T-helper 2 cell treated with Interferon-gamma antibody and Interleukin-4, amounts not matched to agents 5 μg/mL and 100 μg/mL, for 36 hours (primary cell): ENCODE measurements at regions not wholly inside any gene's neighbourhood (a gene's known extent, or its start where the extent isn't known, plus 50 kb on each side); places are given as distances from the start of the nearest gene placed in this dataset.

Experiments used
- DNase-seq: peaks from one replicate; pipeline ENCODE4 v3.0.0; 2021; ENCODE audit warnings: low spot score
- H3K27ac Mint-ChIP-seq: one replicate; pipeline ENCODE4 v1.8.0; 2021; ENCODE audit warnings: mild to moderate bottlenecking, mixed read lengths
- H3K27me3 Mint-ChIP-seq: one replicate; pipeline ENCODE4 v1.8.0; 2021; ENCODE audit warnings: low read depth, mixed read lengths
- H3K36me3 Mint-ChIP-seq: one replicate; pipeline ENCODE4 v1.8.0; 2021; ENCODE audit warnings: low read depth, mixed read lengths
- H3K4me1 Mint-ChIP-seq: one replicate; pipeline ENCODE4 v1.8.0; 2021; ENCODE audit warnings: low read depth, mixed read lengths
- H3K4me3 Mint-ChIP-seq: one replicate; pipeline ENCODE4 v1.8.0; 2022; ENCODE audit warnings: mild to moderate bottlenecking, moderate library complexity, mixed read lengths
- H3K9me3 Mint-ChIP-seq: one replicate; pipeline ENCODE4 v1.8.0; 2021; ENCODE audit warnings: mixed read lengths

DNA sequence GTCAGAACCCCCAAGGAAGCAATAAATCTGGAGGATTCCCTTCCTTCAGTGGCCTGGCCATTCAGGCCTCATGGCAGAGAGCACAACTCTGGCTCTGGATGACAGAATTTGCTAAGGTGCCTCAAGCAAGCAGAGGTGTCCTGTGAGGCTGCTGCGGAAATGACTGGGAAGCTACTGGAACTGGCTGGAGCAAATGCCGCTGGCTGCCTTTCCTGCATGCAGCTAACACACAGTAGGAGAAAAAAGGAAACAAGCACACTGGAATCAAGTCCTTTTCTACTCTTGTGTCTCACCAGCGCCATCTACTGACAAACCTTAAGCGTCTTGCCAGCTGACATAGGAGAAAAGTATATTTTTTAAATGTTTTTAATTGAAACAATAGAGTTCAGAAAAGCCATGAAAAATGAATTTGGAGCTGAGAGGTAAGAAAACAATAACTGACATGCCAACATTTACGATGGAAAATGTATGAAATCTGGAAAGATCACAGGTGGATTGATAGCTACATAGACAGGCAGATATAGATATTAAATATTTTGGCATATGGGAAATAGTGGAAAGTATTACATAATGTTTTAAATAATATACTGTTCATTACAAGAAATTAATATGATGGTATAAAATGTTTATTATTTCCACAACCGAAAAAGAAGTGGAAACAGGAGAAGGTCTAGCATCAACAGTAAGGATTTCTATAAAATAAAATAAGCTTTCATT is 951.6 kb downstream of the ANKRD7 start:
- no peak overlapping the region for H3K27ac Mint-ChIP-seq
- H3K36me3 Mint-ChIP-seq = no peaks in the 10 kb centered on the region
- DNase-seq = no peak
- no peaks in the 10 kb centered on the region for H3K9me3 Mint-ChIP-seq
- no peaks in the 10 kb centered on the region for H3K27me3 Mint-ChIP-seq
- no peak overlapping the region for H3K4me3 Mint-ChIP-seq
- no peaks in the 10 kb centered on the region for H3K4me1 Mint-ChIP-seq

DNA sequence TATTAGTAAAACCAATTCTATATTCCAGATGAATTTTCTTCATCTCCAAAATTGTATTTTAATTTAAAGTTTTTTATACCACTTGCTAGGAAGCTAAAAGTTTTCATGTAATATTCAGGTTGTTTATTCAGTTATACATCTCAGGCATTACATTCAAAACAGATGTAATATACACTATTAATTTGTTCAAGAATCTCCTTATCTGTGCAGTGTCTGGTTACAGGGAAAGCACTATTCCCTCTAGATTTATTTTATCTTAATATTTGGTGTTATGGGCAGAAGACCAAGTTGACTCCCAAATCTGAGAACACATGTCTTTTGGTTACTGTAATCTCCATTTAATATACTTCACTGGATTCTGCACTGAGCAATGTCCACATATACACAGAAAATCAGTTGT is 953.4 kb downstream of the ANKRD7 start:
- no peaks in the 10 kb centered on the region for H3K36me3 Mint-ChIP-seq
- H3K9me3 Mint-ChIP-seq = no peaks in the 10 kb centered on the region
- no peak overlapping the region for H3K4me3 Mint-ChIP-seq
- DNase-seq = no peak
- H3K27me3 Mint-ChIP-seq = no peaks in the 10 kb centered on the region
- H3K4me1 Mint-ChIP-seq = no peaks in the 10 kb centered on the region
- no peak overlapping the region for H3K27ac Mint-ChIP-seq

DNA sequence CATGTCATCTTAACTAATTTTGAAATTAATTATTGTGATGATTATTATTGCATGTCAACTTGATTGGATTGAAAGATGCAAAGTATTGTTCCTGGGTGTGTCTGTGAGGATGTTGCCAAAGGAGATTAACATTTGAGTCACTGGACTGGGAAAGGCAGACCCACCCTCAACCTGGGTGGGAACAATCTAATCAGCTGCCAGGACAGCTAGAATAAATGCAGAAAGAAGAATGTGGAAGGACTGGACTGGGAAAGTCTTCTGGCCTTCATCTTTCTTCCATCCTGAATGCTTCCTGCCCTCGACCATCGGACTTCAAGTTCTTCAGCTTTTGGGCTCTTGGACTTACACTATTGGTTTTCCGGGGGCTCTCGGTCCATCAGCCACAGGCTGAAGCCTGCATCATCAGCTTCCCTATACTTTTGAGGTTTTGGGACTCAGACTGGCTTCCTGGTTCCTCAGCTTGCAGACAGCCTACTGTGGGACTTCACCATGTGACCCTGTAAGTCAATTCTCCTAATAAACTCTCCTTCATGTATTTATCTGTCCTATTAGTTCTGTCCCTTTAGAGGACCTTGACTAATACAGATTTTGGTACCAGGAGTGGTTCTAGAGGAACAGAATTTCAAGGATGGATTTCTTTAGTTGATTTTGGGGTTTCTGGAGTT is 959.8 kb downstream of the ANKRD7 start:
- no peaks in the 10 kb centered on the region for H3K4me1 Mint-ChIP-seq
- no peaks in the 10 kb centered on the region for H3K36me3 Mint-ChIP-seq
- no peaks in the 10 kb centered on the region for H3K9me3 Mint-ChIP-seq
- no peak for DNase-seq
- H3K4me3 Mint-ChIP-seq = no peak overlapping the region
- H3K27ac Mint-ChIP-seq = no peak overlapping the region
- no peaks in the 10 kb centered on the region for H3K27me3 Mint-ChIP-seq

DNA sequence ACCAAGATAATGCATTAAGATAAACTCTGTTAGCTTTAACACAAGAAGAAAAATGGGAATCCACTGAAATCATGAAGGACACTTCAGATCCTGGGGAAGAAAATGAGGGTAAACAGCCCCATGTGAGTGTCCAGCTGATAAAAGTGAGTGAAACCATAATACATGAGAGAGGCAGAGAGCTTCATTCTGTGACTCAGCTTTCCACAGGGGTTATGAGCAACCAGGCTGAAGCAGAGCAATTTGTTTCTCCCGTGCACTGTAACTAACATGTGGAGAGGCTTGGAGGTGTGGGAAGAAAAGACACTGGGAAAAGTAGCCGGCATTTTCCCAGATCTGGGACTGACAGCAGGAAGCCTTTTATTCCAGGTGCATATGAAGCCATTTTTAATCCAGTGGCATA is 971.7 kb downstream of the ANKRD7 start:
- Mint-ChIP-seq H3K4me3 (no peak overlapping the region), H3K4me1 (no peaks in the 10 kb centered on the region), H3K36me3 (no peaks in the 10 kb centered on the region), H3K9me3 (no peaks in the 10 kb centered on the region), H3K27me3 (no peaks in the 10 kb centered on the region), H3K27ac (no peak overlapping the region)
- DNase-seq = no peak

DNA sequence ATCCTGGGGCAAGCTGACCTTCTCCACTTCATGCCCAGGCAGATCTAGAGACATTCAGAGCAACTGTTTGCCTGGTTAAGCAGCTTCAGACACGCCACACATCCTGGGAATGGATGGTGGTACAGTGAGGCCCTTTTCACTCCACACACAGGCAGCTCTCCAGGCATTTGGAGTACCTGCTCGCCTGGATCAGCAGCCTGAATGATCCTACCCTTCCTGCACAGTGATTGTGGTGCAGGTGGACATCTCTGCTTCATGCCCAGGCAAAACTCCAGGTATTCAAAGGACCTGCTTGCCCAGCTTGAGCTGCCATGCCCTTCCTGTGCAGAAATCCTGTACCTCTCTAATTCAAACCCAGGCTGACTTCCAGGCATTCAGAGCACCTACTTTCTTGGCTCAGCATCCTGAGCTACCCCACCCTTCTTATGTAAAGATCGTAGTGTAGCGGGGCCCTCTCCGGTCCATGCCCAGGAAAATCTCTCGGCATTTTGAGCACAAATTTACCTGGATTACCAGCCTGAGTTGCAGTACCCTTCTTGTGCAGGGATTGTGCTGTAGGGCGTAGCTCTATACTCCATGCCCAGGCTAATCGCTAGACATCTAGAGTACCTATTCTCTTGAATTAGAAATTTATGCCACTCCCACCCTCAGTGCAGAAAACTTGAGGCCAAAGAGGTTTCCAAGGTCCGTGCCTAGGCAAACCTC is 972.8 kb downstream of the ANKRD7 start:
- H3K4me1 Mint-ChIP-seq = no peaks in the 10 kb centered on the region
- H3K27ac Mint-ChIP-seq = no peak overlapping the region
- no peaks in the 10 kb centered on the region for H3K9me3 Mint-ChIP-seq
- no peak for DNase-seq
- H3K4me3 Mint-ChIP-seq = no peak overlapping the region
- no peaks in the 10 kb centered on the region for H3K36me3 Mint-ChIP-seq
- no peaks in the 10 kb centered on the region for H3K27me3 Mint-ChIP-seq

DNA sequence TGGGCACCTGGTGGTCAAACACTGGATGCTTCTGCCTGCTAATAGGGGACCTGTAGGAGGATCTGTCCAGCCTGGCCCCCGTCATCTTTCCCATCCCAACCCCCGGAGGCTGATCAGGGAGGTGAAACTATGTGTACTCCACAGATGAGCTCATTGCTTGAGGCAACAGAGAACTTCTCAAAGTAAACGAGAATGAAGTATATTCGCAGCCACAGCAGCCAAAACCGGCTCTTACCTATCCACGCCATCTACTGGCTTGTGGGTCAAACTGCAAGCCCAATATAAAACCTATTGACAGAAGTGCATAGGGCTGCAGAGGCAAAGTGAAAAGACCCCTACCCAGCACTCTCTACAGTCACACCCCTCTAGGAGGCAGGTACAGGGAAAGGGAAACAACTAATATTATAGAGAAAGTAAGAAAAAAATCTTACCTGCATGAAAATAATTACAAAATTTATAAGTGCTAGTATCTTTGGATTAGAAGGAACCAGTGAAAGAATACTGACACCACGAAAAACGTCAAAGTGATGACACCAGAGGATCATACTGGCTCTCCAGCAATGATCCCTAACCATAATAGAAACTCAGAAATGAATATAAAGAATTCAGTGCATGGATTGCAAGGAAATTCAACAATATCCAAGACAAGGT is 973.5 kb downstream of the ANKRD7 start:
- Mint-ChIP-seq H3K9me3 (no peaks in the 10 kb centered on the region), H3K36me3 (no peaks in the 10 kb centered on the region), H3K4me3 (no peak overlapping the region), H3K4me1 (no peaks in the 10 kb centered on the region), H3K27me3 (no peaks in the 10 kb centered on the region), H3K27ac (no peak overlapping the region)
- DNase-seq = no peak

DNA sequence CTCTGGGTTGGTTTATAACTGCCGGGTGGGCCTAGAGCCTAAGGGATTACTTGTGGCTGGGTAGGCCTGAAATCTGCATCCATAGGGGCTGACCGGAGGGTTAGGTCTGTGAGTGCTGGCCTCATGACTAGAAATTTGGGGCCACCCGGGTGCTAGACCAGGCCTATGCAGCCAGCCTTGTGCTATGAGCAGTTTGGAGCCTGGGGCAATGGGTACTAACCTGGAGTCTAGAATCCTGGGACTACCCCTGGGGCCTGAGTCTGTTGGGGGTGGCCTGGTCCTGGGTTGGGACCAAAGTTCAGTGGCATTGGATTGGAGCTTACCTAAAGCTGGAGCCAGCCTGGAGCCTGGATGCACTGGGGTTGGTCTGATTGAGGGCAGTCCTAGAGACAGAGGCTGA is 995.2 kb downstream of the ANKRD7 start:
- no peaks in the 10 kb centered on the region for H3K36me3 Mint-ChIP-seq
- H3K27me3 Mint-ChIP-seq = no peaks in the 10 kb centered on the region
- peaks cover 13% of the 10 kb centered on the region for H3K9me3 Mint-ChIP-seq
- H3K27ac Mint-ChIP-seq = no peak overlapping the region
- no peak for DNase-seq
- H3K4me1 Mint-ChIP-seq = no peaks in the 10 kb centered on the region
- H3K4me3 Mint-ChIP-seq = no peak overlapping the region

DNA sequence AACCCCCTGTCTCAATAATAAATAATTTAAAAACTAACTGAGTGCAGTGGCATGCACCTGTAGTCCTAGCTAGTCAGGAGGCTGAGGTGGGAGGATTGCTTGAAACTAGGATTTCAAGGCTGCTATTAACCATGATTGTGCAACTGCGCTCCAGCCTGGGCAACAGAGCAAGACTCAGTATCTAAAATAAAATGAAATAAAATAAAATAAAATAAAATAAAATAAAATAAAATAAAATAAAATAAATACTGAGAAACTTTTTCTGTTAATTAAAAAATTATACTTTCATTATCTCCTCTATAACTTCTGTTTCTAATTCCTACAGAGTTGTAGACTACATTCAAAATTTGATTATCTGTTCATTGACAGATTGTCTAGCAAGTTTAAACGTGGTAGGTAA is 999.4 kb downstream of the ANKRD7 start:
- no peak overlapping the region for H3K4me3 Mint-ChIP-seq
- H3K27ac Mint-ChIP-seq = no peak overlapping the region
- DNase-seq = no peak
- no peaks in the 10 kb centered on the region for H3K4me1 Mint-ChIP-seq
- no peaks in the 10 kb centered on the region for H3K36me3 Mint-ChIP-seq
- H3K9me3 Mint-ChIP-seq = peaks cover 13% of the 10 kb centered on the region
- H3K27me3 Mint-ChIP-seq = no peaks in the 10 kb centered on the region

DNA sequence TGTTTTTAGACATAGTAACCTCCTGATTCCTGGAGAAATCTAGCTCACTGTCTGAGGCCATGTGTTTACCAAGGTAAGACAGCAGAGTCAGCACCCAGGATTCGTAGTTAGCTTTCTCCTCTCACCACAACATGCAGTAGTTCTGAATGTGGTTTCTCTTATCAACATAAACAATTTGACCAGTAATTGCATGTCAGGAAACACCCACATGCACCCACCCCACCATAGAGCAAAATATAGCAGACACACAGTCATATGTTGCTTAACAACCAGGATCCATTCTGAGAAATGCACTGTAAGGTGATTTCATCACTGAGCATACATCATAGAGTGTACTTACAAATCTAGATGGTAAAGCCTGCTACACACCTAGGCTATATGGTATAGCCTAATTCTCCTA is 1004.0 kb downstream of the ANKRD7 start:
- H3K4me3 Mint-ChIP-seq = no peak overlapping the region

DNA sequence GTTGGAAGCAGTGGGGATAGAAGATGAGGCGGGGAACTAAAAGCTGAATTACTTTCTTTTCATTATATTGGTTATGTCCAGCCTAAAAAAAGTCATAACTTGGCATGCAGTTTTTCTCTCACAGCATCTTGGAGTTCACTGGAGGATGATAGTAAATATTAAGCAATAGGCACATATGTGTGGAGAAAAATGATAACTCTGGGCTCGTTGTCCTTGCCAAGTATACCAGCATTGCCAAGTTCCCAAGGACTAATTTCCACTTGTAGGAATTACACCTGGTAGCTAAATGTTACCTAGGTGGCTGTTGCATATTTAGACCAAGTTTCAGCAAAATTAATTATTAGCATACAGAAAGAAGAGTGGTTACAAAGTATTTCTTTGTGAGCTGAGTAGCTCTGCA is 1007.6 kb downstream of the ANKRD7 start:
- Mint-ChIP-seq H3K27me3 (no peaks in the 10 kb centered on the region), H3K4me3 (no peak overlapping the region), H3K4me1 (no peaks in the 10 kb centered on the region), H3K36me3 (no peaks in the 10 kb centered on the region), H3K27ac (no peak overlapping the region), H3K9me3 (peaks cover 9% of the 10 kb centered on the region)
- no peak for DNase-seq

More for the DNA sequence above, 1004.0 kb downstream of the ANKRD7 start:
- no peak for DNase-seq
- Mint-ChIP-seq H3K36me3 (no peaks in the 10 kb centered on the region), H3K27me3 (no peaks in the 10 kb centered on the region), H3K4me1 (no peaks in the 10 kb centered on the region), H3K27ac (no peak overlapping the region), H3K9me3 (peaks cover 13% of the 10 kb centered on the region)

DNA sequence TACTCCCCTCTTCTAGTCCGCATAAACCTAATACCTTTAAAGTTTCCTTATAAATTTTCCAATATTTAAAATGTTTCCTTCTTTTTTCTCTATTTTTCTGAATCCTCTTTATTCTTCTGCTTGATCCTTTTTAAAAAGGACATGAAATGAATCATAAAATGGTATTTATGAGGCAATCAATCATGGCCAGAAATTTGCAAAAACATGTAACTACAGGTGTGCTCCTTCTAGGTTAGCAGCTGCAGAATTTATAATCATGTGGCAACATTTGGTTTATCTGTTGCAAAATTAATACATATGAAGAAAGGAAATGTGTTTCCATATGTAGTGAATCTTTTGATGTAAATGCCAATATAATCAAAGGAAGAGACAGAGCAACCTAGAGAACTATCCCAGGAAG is 1008.5 kb downstream of the ANKRD7 start:
- no peak for DNase-seq
- no peak overlapping the region for H3K27ac Mint-ChIP-seq
- no peaks in the 10 kb centered on the region for H3K4me1 Mint-ChIP-seq
- H3K27me3 Mint-ChIP-seq = no peaks in the 10 kb centered on the region
- H3K36me3 Mint-ChIP-seq = no peaks in the 10 kb centered on the region
- H3K9me3 Mint-ChIP-seq = peaks cover 9% of the 10 kb centered on the region
- H3K4me3 Mint-ChIP-seq = no peak overlapping the region

DNA sequence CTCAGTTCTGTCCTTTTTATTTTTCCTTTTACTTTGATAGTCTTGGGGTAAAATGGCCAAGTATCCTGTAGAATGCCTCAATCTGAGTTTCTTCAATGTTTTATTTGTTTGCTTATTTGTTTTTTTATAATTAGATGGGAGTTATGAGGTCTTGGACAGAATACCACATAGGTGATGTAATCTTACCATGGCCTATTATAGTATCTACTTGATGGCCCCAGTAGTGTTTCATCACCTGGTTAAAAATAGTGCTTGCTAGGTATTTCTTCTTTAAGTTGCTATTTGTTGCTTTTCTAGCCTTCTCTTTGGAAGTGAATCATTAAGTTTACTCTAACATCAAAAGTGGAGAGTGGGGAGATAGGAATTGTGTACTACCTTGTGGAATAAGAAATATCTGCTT is 1020.0 kb upstream of the KCND2 start:
- H3K4me1 Mint-ChIP-seq = no peaks in the 10 kb centered on the region
- no peaks in the 10 kb centered on the region for H3K9me3 Mint-ChIP-seq
- H3K36me3 Mint-ChIP-seq = no peaks in the 10 kb centered on the region

DNA sequence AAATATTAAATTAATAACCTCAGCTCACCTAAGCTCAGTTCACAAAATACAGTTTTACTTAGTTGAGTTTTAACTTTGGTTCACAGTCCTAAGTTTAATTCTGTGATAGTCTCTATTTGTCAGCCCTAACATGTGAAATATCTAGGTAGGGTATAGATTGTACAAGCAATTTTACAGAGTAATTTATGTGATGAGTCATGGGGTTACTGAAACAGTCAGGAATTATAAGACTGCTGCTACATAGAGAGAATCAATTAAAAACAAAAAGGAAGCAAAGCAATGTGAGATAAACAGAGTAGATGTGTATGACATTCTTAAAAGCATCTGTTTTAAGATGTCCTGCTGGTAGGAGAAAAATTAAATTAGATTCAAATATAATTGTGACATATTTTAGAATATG is 1018.2 kb upstream of the KCND2 start:
- H3K4me1 Mint-ChIP-seq = no peaks in the 10 kb centered on the region
- H3K36me3 Mint-ChIP-seq = no peaks in the 10 kb centered on the region
- DNase-seq = no peak
- no peaks in the 10 kb centered on the region for H3K27me3 Mint-ChIP-seq
- H3K27ac Mint-ChIP-seq = no peak overlapping the region
- H3K9me3 Mint-ChIP-seq = no peaks in the 10 kb centered on the region
- no peak overlapping the region for H3K4me3 Mint-ChIP-seq

More for the DNA sequence above, 1020.0 kb upstream of the KCND2 start:
- H3K27me3 Mint-ChIP-seq = no peaks in the 10 kb centered on the region
- H3K27ac Mint-ChIP-seq = no peak overlapping the region
- DNase-seq = no peak
- H3K4me3 Mint-ChIP-seq = no peak overlapping the region

DNA sequence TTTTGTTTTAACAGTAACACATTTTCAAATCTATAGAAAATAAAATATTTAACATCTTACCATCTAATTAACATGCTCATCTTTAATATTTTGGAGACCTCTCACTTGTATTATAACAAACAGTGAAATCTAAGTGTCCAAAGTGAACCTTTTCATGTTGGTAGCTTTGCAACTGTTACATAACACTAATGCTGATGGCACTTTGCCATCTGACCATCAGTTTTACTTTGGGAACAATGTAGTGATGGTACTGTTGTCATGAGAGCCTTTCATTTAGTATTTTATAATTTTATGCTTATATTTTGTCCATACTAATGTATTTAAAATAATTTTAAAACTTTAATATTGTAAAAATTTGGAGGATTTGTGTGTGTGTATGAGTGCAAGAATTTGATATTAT is 1017.0 kb upstream of the KCND2 start:
- H3K9me3 Mint-ChIP-seq = no peaks in the 10 kb centered on the region

More for the DNA sequence above, 1017.0 kb upstream of the KCND2 start:
- H3K4me1 Mint-ChIP-seq = no peaks in the 10 kb centered on the region
- no peak for DNase-seq
- no peak overlapping the region for H3K27ac Mint-ChIP-seq
- H3K27me3 Mint-ChIP-seq = no peaks in the 10 kb centered on the region
- H3K36me3 Mint-ChIP-seq = no peaks in the 10 kb centered on the region
- H3K4me3 Mint-ChIP-seq = no peak overlapping the region
